GM23248 (cell line): ENCODE measurements at regions not wholly inside any gene's neighbourhood (a gene's known extent, or its start where the extent isn't known, plus 50 kb on each side); places are given as distances from the start of the nearest gene placed in this dataset.

Experiments
- DNase-seq: peaks from one replicate; pipeline ENCODE4 v3.0.0-alpha.2; 2015
- H2AFZ ChIP-seq: fragments of 200-600 bp; sonication (generic); 2 replicates; pipeline ENCODE4 v1.6.1; 2016; ENCODE audit warnings: antibody characterized with exemption
- H3F3A ChIP-seq: fragments of 200-600 bp; sonication (generic); 2 replicates; pipeline ENCODE4 v1.6.1; 2016; ENCODE audit warnings: mild to moderate bottlenecking, antibody characterized with exemption, mixed run types; ENCODE audit not compliant: insufficient read depth
- H3K27ac ChIP-seq: fragments of 200-600 bp; sonication (generic); 2 replicates; pipeline ENCODE4 v1.5.1; 2016; ENCODE audit warnings: mild to moderate bottlenecking
- H3K27me3 ChIP-seq: fragments of 200-600 bp; sonication (generic); replicated peaks from 2 replicates; pipeline ENCODE4 v1.6.1; 2016; ENCODE audit warnings: mild to moderate bottlenecking; ENCODE audit not compliant: insufficient read depth
- H3K36me3 ChIP-seq: fragments of 200-600 bp; sonication (generic); 2 replicates; pipeline ENCODE4 v1.6.1; 2016; ENCODE audit warnings: low read depth, mild to moderate bottlenecking
- H3K4me1 ChIP-seq: fragments of 200-600 bp; sonication (generic); 2 replicates; pipeline ENCODE4 v1.6.1; 2016; ENCODE audit warnings: mild to moderate bottlenecking; ENCODE audit not compliant: insufficient read depth
- H3K4me2 ChIP-seq: fragments of 200-600 bp; sonication (generic); one replicate; pipeline ENCODE4 v1.6.1; 2016; ENCODE audit warnings: mild to moderate bottlenecking; ENCODE audit not compliant: unreplicated experiment
- H3K4me3 ChIP-seq: fragments of 200-600 bp; sonication (generic); 2 replicates; pipeline ENCODE4 v1.5.1; 2016; ENCODE audit warnings: mild to moderate bottlenecking
- H3K79me2 ChIP-seq: fragments of 200-600 bp; sonication (generic); 2 replicates; pipeline ENCODE4 v1.6.1; 2016; ENCODE audit warnings: mild to moderate bottlenecking; ENCODE audit not compliant: insufficient read depth
- H3K9ac ChIP-seq: fragments of 200-600 bp; sonication (generic); 2 replicates; pipeline ENCODE4 v1.6.1; 2016; ENCODE audit warnings: mild to moderate bottlenecking
- H3K9me2 ChIP-seq: fragments of 200-600 bp; sonication (generic); 2 replicates; pipeline ENCODE4 v1.6.1; 2016; ENCODE audit warnings: mixed run types, mild to moderate bottlenecking, moderate library complexity; ENCODE audit not compliant: insufficient read depth
- H3K9me3 ChIP-seq: fragments of 200-600 bp; sonication (generic); one replicate; pipeline ENCODE4 v1.6.1; 2017; ENCODE audit warnings: low read depth
- H4K20me1 ChIP-seq: fragments of 200-600 bp; sonication (generic); 2 replicates; pipeline ENCODE4 v1.6.0; 2016; ENCODE audit not compliant: insufficient read depth
- EZH2 ChIP-seq: fragments of 200-600 bp; sonication (generic); IDR thresholded peaks from 2 replicates; pipeline ENCODE4 v1.6.1; 2018; ENCODE audit warnings: antibody characterized with exemption, mild to moderate bottlenecking; ENCODE audit not compliant: insufficient read depth, poor library complexity, severe bottlenecking
- EZH2phosphoT487 ChIP-seq: fragments of 200-600 bp; sonication (generic); IDR thresholded peaks from 2 replicates; pipeline ENCODE4 v1.6.1; 2018; ENCODE audit warnings: antibody characterized with exemption, moderate library complexity, mild to moderate bottlenecking, low read depth; ENCODE audit not compliant: insufficient read depth
- WGBS, 2 experiments: methylation state at CpG; one replicate each; pipeline ENCODE4 v1.1.6; 2015 to 2017; ENCODE audit warnings: low lambda C conversion rate in 2 of 2, low coverage in 1 of 2; ENCODE audit errors: missing lambda C conversion rate in 2 of 2; 5-methylcytosine and 5-hydroxymethylcytosine counted together
- in situ Hi-C: fragments of 300-500 bp; cut with MboI; formaldehyde crosslinking; loops from 2 replicates; pipeline ENCODE4 v1.15.0; 2020

DNA sequence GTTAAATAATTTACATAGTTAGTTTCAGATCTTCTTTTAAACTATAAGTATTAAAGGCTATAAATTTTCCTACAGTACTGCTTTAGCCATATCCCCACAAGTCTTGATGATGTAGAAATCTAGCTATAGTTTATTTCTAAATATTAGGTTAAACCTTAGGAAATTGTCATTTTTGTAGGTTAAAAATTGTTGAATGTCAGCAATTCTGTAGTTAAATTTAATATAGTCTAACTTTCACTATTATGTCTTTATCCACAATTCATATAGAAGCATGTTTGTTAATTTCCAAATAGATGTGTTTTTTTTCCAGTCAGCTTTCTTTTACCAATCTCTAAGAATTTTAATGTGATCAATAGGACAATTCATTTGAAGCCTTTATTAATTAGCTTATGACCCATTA is 199.7 kb downstream of the ETAA1 start:
- Histone ChIP-seq H4K20me1 (no peaks in the 10 kb centered on the region), H3F3A (peaks cover 16% of the 10 kb centered on the region), H3K4me1 (peaks cover 22% of the 10 kb centered on the region), H3K36me3 (no peaks in the 10 kb centered on the region), H3K4me2 (no peak overlapping the region), H2AFZ (no peak overlapping the region), H3K9ac (no peak overlapping the region), H3K27ac (no peak overlapping the region), H3K27me3 (no peaks in the 10 kb centered on the region), H3K79me2 (no peaks in the 10 kb centered on the region), H3K9me2 (no peaks in the 10 kb centered on the region), H3K4me3 (no peak overlapping the region), H3K9me3 (no peaks in the 10 kb centered on the region)
- no peak for DNase-seq
- in situ Hi-C loops = no loop called here
- TF ChIP-seq EZH2phosphoT487 (no peak), EZH2 (no peak)

DNA sequence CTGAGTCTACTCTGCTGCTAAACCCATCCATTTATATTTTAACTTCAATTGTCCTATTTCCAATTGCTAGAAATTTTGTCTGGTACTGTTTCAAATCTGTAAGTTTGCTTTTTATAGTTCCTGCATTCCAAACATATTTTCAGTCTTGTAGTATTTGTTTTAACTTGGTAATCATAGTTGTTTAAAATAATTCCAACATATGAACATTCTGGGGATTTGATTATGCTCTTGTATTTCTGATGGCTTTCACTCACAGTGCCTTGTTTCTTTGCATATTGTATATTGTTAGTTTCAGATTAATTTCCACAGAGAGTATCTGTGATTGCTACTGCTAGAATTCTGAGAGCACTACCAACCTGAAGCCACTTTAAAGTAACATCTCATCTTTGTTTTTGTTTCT is 202.4 kb downstream of the ETAA1 start:
- Histone ChIP-seq H3K36me3 (no peaks in the 10 kb centered on the region), H3F3A (peaks cover 16% of the 10 kb centered on the region), H3K9ac (no peak overlapping the region), H4K20me1 (no peaks in the 10 kb centered on the region), H3K27me3 (no peaks in the 10 kb centered on the region), H3K4me1 (peaks cover 27% of the 10 kb centered on the region), H3K27ac (no peak overlapping the region), H3K9me2 (no peaks in the 10 kb centered on the region), H3K9me3 (no peaks in the 10 kb centered on the region), H3K79me2 (no peaks in the 10 kb centered on the region), H3K4me2 (peak overlapping the region; percentile 30), H2AFZ (0 out of 2 replicates have a peak overlapping the region, but pooled peaks have one; percentile 35), H3K4me3 (no peak overlapping the region)
- in situ Hi-C loops = no loop called here
- no peak for TF ChIP-seq EZH2phosphoT487
- no peak for TF ChIP-seq EZH2
- DNase-seq = no peak

DNA sequence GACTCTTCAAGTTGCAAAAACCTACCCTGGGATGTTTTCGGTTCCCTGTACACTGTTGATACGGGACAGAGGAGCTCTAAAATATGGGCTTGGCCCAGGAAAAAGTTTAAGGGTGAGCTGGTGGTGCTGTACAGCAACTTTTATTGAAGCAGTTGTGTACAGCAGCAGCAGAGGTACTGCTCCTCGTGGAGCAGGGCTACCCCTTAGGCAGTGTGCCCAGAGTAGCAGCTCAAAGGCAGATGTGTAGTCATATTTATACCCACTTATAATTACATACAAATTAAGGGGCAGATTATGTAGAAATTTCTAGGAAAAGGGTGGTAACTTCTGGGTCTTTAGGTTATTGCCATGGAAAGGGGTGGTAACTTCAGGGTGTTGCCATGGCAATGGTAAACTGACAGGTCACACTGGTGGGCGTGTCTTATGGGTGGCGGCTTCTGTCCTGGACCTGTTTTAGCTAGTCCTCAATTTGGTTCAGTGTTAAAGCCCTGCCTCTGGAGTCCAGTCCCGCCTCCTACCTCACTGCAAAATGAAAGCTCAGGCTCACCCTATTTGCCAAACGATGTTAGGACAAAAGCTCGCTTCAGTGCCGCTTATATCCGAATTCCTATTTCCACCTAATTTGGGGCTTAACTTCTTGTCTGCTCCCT is 203.2 kb downstream of the ETAA1 start:
- in situ Hi-C loops = no loop called here
- Histone ChIP-seq H3K27me3 (no peaks in the 10 kb centered on the region), H3K9ac (no peak overlapping the region), H3K79me2 (no peaks in the 10 kb centered on the region), H3K9me3 (no peaks in the 10 kb centered on the region), H3F3A (peaks cover 16% of the 10 kb centered on the region), H3K4me2 (no peak overlapping the region), H3K36me3 (no peaks in the 10 kb centered on the region), H3K4me1 (peaks cover 27% of the 10 kb centered on the region), H2AFZ (no peak overlapping the region), H3K4me3 (no peak overlapping the region), H4K20me1 (no peaks in the 10 kb centered on the region), H3K27ac (no peak overlapping the region), H3K9me2 (no peaks in the 10 kb centered on the region)
- TF ChIP-seq EZH2phosphoT487 = no peak
- TF ChIP-seq EZH2 = no peak
- no peak for DNase-seq
- 80 to 82% methylated on average over 10 of the region's 10 CpGs for WGBS, 2 experiments

DNA sequence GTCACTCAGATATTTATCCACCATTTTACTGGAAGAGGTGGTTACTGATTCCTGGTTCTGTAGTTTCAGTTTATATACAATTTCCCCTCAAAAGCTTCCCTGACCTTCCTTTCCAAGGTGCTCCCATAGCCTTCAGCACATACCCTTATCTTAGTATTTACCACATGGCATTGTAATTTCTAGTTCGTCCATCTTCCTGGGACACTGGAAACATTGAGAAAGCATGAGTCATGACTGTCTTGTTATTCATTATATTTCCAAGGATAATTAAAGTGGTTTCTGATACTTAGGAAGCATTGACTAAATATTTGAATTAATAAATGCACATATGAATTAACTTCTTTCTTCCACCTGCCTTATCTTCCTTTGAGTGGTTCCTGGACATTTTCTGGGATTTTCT is 203.8 kb downstream of the ETAA1 start:
- in situ Hi-C loops = no loop called here
- peaks cover 16% of the 10 kb centered on the region for H3F3A ChIP-seq

DNA sequence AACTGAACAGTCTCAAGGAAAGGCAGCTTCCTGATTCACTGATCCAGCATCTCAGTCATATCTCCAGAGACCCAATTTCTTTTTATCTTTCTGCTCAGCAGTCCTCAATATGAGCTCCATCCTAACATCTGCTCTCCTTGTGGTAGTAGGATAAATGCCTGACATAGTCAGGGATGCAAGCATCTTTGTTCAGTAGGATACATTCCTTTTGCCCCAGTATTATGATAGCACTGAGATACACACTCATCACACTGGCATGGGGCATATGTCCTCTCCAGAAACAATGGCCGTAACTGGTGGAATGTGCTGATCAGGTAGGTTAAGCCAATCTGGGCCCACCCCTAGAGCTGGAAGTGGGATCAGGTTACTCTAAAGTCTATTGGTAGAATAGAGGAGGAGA is 207.2 kb downstream of the ETAA1 start:
- Histone ChIP-seq H2AFZ (no peak overlapping the region), H3K36me3 (no peaks in the 10 kb centered on the region), H4K20me1 (no peaks in the 10 kb centered on the region), H3K79me2 (no peaks in the 10 kb centered on the region), H3K9me2 (no peaks in the 10 kb centered on the region), H3K4me3 (no peak overlapping the region), H3K9ac (no peak overlapping the region), H3F3A (peaks cover 6% of the 10 kb centered on the region), H3K4me2 (no peak overlapping the region), H3K27ac (no peak overlapping the region), H3K9me3 (no peaks in the 10 kb centered on the region), H3K27me3 (no peaks in the 10 kb centered on the region), H3K4me1 (peaks cover 21% of the 10 kb centered on the region)
- 44 to 69% methylated on average over 1 of the region's 1 CpG for WGBS, 2 experiments
- DNase-seq = peak; percentile 31
- TF ChIP-seq EZH2 (no peak), EZH2phosphoT487 (no peak)
- in situ Hi-C loops = no loop called here

More for the DNA sequence above, 203.8 kb downstream of the ETAA1 start:
- 11 to 42% methylated on average over 1 of the region's 1 CpG for WGBS, 2 experiments
- no peak overlapping the region for H3K27ac ChIP-seq
- H3K9me2 ChIP-seq = no peaks in the 10 kb centered on the region
- H3K4me2 ChIP-seq = no peak overlapping the region
- H2AFZ ChIP-seq = no peak overlapping the region
- TF ChIP-seq EZH2 (no peak), EZH2phosphoT487 (no peak)
- no peaks in the 10 kb centered on the region for H3K36me3 ChIP-seq
- no peak overlapping the region for H3K9ac ChIP-seq
- peaks cover 27% of the 10 kb centered on the region for H3K4me1 ChIP-seq
- no peaks in the 10 kb centered on the region for H3K79me2 ChIP-seq
- DNase-seq = peak; percentile 62
- H3K27me3 ChIP-seq = no peaks in the 10 kb centered on the region
- no peaks in the 10 kb centered on the region for H4K20me1 ChIP-seq
- H3K9me3 ChIP-seq = no peaks in the 10 kb centered on the region
- no peak overlapping the region for H3K4me3 ChIP-seq
